NB4 (cell line): ENCODE measurements at regions not wholly inside any gene's neighbourhood (a gene's known extent, or its start where the extent isn't known, plus 50 kb on each side); places are given as distances from the start of the nearest gene placed in this dataset.
A peak's percentile ranks its signal among the peaks of the same experiment; 100 is the strongest.

ENCODE experiments used
- DNase-seq: peaks from one replicate; pipeline ENCODE4 v3.0.0; 2010; ENCODE audit warnings: low read depth
- H3K4me3 ChIP-seq: one replicate; pipeline ENCODE4 v1.5.1; 2011; ENCODE audit warnings: mild to moderate bottlenecking, low read depth, low read length, moderate library complexity
- MYC ChIP-seq: IDR thresholded peaks from 2 replicates; pipeline ENCODE4 v1.6.1; 2011; ENCODE audit warnings: low read depth, low read length
- POLR2A ChIP-seq: IDR thresholded peaks from 2 replicates; pipeline ENCODE4 v1.6.1; 2011; ENCODE audit warnings: mild to moderate bottlenecking; ENCODE audit not compliant: insufficient read length; ENCODE audit errors: extremely low read depth
- TF ChIP-seq, protein P1 (sequence below): IDR thresholded peaks from 2 replicates; pipeline ENCODE4 v1.6.1; 2011; ENCODE audit warnings: low read depth, low read length
- TF ChIP-seq, protein P2 (sequence below): IDR thresholded peaks from one replicate; pipeline ENCODE4 v1.5.1; 2012; ENCODE audit warnings: low read depth, low read length

DNA sequence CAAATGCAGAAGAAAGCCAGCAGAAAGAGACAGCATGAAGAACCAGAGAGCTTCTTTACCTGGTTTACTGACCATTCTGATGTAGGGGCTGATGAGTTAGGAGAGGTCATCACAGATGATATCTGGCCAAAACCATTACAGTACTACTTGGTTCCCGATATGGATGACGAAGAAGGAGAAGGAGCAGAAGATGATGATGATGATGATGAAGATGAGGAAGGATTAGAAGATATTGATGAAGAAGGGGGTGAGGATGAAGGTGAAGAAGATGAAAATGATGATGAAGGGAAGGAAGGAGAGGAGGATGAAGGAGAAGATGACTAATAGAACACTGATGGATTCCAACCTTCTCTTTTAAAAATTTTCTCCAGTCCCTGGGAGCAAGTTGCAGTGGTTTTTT is 178.2 kb upstream of the CRY1 start:
- DNase-seq = no peak
- no peak for TF ChIP-seq POLR2A
- no peak overlapping the region for H3K4me3 ChIP-seq

DNA sequence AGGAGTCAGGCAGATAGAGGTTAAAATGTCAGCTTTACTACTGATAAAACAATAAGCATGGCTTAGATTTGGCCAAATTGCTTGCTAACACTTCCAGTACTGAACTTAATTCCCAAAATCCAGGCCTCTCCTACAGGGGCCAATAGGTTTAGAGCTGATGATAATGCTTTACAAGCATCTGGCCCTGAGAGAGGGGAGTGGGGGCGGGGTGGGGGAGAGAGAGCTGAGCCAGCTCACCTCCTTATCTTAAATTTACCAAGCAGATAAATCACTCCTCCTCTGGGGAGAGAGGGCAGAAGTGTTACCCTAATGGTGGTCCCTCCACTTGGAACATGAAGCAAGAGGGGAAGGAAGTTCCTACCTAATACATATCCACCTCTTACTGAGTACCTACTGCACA is 182.2 kb upstream of the CRY1 start:
- no peak for DNase-seq
- H3K4me3 ChIP-seq = no peak overlapping the region
- no peak for TF ChIP-seq MYC
- no peak for TF ChIP-seq POLR2A
- TF ChIP-seq, protein P1, sequence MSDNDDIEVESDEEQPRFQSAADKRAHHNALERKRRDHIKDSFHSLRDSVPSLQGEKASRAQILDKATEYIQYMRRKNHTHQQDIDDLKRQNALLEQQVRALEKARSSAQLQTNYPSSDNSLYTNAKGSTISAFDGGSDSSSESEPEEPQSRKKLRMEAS = no peak

DNA sequence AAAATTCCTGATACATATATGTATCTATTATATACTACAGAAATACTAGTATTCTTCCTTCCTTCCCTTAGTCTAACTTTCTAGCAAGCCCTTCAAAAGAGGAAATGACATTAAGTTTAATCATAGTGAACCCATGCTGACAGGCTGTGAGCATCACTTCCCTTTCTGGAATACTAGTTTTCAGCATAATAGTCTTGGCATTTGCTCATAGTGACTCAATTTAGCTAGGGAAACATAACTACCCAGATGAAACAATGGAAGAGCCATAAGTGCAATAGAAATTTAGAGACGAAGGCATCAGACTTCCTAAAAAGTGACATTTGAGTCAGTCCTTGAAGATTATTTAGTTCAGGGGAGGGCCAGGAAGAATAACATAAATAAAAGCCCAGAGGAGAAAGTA is 184.5 kb upstream of the CRY1 start:
- TF ChIP-seq, protein P1 = no peak
- no peak for TF ChIP-seq POLR2A
- TF ChIP-seq, protein P2, sequence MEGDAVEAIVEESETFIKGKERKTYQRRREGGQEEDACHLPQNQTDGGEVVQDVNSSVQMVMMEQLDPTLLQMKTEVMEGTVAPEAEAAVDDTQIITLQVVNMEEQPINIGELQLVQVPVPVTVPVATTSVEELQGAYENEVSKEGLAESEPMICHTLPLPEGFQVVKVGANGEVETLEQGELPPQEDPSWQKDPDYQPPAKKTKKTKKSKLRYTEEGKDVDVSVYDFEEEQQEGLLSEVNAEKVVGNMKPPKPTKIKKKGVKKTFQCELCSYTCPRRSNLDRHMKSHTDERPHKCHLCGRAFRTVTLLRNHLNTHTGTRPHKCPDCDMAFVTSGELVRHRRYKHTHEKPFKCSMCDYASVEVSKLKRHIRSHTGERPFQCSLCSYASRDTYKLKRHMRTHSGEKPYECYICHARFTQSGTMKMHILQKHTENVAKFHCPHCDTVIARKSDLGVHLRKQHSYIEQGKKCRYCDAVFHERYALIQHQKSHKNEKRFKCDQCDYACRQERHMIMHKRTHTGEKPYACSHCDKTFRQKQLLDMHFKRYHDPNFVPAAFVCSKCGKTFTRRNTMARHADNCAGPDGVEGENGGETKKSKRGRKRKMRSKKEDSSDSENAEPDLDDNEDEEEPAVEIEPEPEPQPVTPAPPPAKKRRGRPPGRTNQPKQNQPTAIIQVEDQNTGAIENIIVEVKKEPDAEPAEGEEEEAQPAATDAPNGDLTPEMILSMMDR = no peak
- no peak for TF ChIP-seq MYC
- no peak overlapping the region for H3K4me3 ChIP-seq
- DNase-seq = peak; percentile 23

DNA sequence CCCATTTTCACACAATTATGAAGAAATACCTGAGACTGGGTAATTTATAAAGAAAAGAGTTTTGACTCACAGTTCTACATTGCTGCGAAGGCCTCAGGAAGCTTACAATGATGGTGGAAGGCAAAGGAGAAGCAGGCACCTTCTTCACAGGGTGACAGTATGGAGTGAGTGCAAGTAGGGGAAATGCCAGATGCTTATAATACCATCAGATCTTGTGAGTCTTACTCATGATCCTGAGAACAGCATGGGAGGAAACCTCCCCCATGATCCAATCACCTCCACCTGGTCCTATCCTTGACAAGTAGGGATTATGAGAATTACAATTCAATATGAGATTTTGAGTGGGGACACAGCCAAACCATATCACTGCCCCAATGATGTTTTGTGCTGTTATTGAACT is 189.3 kb upstream of the CRY1 start:
- no peak for DNase-seq
- no peak for TF ChIP-seq POLR2A
- TF ChIP-seq, protein P2 = no peak
- TF ChIP-seq, protein P1 = no peak
- no peak for TF ChIP-seq MYC
- no peak overlapping the region for H3K4me3 ChIP-seq

DNA sequence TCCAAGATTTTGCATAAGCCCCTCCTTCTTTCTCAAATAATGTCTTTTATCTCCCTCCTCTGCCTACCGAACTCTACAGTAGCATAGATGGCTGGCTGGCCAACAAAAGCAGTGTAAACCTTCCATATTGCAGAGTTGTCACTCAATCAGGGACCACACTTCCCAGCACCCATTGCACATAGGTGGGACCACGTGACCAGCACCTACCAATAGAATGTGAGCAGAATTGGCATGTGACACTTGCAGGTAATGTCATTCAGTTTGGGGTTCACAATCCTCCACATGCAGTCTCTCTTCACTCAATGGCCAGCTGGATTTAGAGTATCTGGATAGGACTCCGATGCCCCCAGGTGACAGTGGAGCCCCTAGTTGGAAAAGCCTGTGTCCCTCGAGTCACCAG is 190.3 kb upstream of the CRY1 start:
- no peak for DNase-seq
- H3K4me3 ChIP-seq = no peak overlapping the region
- TF ChIP-seq, protein P1 = no peak
- TF ChIP-seq MYC = no peak
- TF ChIP-seq POLR2A = no peak
- TF ChIP-seq, protein P2 = no peak

DNA sequence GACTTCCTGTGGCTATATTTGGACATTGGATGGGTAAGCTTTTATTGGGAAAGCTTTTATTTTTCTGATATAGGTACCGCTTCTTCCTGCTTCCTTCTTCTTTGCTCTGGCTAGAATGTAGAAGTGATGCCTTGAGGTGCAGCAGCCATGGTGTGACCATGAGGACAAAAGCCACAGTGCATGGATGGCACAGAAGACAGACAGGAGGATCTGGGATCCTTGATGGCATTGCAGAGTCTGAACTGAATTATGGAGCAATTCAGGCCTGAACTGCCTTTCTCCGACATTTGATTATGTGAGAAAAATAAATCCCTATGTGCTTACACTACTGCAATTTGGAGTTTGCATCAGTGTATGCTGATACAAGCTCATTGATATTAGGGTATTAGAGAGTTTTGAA is 191.3 kb upstream of the CRY1 start:
- H3K4me3 ChIP-seq = no peak overlapping the region
- TF ChIP-seq, protein P1 = no peak
- TF ChIP-seq, protein P2 = no peak
- TF ChIP-seq POLR2A (no peak), MYC (no peak)
- no peak for DNase-seq
